ENCODE measurements at regions not wholly inside any gene's neighbourhood (a gene's known extent, or its start where the extent isn't known, plus 50 kb on each side); places are given as distances from the start of the nearest gene placed in this dataset.

- in situ Hi-C loops (cut with MboI; ENCODE audit: low sequenced_read_pairs): no loop called here
These were observed 742.3 kb upstream of the CELF4 start for GRCh38 chr18:38307914-38308313.

- in situ Hi-C loops (cut with MboI; ENCODE audit: low sequenced_read_pairs): no loop called here
These were observed 740.4 kb upstream of the CELF4 start for GRCh38 chr18:38305961-38306360.

DNA sequence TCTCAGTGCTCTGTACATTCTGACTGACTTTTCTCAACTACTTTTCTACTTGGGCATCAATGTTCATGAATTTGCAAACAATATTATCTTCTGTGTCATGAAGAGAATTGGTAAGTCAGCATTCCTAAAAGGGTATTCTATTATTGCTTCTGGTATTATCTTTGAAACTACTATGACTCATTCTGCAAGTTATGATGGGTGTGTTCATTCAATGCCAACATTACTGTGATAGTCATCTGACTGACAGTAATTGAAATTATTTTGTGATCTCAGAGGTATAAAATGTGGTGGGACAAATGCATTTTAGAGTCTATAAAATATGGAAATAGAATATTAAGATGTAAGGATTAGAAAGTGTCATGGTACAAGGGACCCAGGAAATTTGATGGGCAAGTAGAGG, 736.0 kb upstream of the CELF4 start:
- in situ Hi-C loops (cut with MboI; ENCODE audit: low sequenced_read_pairs): no loop called here

DNA sequence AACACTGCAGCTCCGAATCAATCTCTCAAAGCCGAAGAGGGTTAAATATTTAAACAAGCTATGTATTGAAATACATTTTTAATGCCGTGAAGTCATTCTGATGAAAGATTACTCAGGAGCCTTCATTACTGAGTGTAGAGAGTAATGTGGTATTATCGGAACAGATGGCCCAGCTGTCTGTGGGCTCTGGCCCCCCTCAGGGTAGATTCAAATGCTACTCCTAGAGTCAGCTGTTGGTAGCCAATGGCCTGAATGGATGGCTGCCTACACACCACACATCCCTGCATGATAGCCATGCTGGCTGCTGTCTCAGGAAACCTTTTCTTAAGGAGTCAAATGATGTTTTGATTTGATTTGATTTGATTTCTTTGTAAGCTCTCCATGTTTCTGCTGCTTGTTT, 732.3 kb upstream of the CELF4 start:
- in situ Hi-C loops (cut with MboI; ENCODE audit: low sequenced_read_pairs): no loop called here

GRCh38 chr18:38290229-38290628, 724.6 kb upstream of the CELF4 start:
- in situ Hi-C loops (cut with MboI; ENCODE audit: low sequenced_read_pairs): no loop called here

DNA sequence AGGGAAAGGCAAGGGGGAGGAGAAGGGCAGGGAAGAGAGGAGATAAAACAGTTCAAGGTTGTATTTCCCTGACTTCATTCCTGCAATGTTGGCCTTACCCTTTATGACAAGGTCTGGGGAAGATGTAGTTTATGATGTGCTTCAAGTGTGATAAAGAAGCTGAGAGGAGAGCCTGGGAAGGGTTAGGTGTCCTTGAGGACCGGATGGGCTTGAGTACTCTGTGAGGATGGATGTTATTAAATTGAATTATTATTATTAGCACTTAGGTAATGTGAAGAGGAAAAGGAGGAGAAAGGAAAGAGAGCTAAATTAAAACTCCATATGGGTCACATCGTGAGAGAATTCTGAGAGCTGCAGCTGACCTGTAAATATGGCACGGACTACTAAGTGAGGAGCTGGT, 719.4 kb upstream of the CELF4 start:
- in situ Hi-C loops (cut with MboI; ENCODE audit: low sequenced_read_pairs): no loop called here

DNA sequence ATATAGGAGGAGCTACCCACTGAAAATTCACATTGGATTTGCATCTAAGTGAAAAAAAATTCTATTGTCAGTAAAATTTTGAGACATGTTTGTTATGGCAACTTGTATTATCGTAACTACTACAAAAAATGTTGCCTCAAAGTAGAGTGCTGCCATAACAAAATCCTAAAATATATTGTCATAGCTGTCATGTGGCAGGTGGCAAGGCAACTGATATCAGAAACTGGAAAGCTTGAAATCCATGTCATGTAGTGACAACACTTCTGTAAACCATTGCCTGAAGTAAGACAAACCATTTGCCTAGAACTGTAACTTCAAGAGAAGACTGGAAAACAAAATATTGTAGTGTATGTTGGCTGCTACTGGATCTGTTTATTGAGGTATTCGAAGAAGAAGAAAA, 697.5 kb upstream of the CELF4 start:
- in situ Hi-C loops (cut with MboI; ENCODE audit: low sequenced_read_pairs): no loop called here

DNA sequence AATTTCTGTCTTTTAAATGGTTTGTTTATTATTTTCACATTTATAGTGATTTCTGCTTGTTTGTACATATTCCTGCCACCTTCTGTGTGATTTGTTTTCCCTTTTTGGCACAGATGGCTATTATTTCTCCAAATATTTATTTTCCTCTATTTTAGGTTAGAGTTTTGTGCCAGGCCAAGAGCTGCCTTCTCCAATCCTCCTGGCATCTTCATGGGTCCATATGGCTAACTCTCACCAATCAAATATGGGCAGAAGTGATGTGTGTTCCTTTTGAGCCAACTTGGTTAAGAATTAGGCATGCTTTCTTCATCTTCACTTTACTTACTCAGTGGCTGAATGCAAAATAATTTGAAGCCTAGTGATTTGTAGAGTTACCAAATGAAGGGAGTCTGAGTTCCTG, 697.1 kb upstream of the CELF4 start:
- in situ Hi-C loops (cut with MboI; ENCODE audit: low sequenced_read_pairs): no loop called here

- in situ Hi-C loops (cut with MboI; ENCODE audit: low sequenced_read_pairs): no loop called here
These were observed 692.1 kb upstream of the CELF4 start for GRCh38 chr18:38257661-38258060.

- in situ Hi-C loops (cut with MboI; ENCODE audit: low sequenced_read_pairs): no loop called here
These were observed 690.8 kb upstream of the CELF4 start for GRCh38 chr18:38256366-38256765.

DNA sequence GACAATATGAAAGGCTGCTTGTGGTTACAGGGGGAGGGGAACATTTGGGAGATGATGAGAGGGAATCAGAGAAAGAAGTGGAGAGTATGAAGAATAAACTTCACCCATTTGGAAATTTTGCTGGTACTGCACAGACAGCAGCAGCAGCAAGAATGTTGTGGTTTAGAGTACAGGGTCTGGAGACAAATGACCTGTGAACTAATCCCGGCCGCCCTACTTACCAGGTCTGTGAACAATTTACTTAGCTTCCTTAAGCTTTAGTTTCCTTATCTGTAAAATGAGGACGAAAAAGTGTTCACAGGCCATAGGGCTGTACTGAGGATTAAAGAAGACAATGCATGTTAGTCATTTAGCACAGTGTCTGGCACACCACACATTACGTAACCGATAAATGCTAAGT, 685.4 kb upstream of the CELF4 start:
- in situ Hi-C loops (cut with MboI; ENCODE audit: low sequenced_read_pairs): no loop called here

- in situ Hi-C loops (cut with MboI; ENCODE audit: low sequenced_read_pairs): no loop called here
These were observed 678.9 kb upstream of the CELF4 start for GRCh38 chr18:38244480-38244879.

GRCh38 chr18:38243291-38243690, 677.7 kb upstream of the CELF4 start:
- in situ Hi-C loops (cut with MboI; ENCODE audit: low sequenced_read_pairs): no loop called here

GRCh38 chr18:38241736-38242135, 676.1 kb upstream of the CELF4 start:
- in situ Hi-C loops (cut with MboI; ENCODE audit: low sequenced_read_pairs): no loop called here

- in situ Hi-C loops (cut with MboI; ENCODE audit: low sequenced_read_pairs): no loop called here
These were observed 675.6 kb upstream of the CELF4 start for GRCh38 chr18:38241216-38241615.

DNA sequence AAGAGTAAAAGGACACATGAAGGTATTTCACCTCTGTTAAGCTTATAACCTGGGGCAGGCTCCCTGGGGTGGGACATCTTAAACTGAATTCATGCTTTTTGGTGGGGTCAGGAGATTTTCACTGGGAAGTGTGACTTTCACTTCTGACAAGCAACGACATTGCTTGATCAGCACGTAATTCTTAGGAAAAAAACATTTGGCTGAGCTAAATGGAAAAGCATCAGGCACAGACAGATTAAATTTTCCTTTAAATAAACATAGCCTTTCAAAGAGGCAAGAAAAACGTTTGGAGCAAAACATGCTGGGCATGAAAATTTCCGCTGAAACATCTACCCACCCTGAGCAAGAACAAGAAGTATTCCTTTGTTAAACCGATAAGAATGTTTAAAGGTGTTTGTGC, 674.0 kb upstream of the CELF4 start:
- in situ Hi-C loops (cut with MboI; ENCODE audit: low sequenced_read_pairs): no loop called here

DNA sequence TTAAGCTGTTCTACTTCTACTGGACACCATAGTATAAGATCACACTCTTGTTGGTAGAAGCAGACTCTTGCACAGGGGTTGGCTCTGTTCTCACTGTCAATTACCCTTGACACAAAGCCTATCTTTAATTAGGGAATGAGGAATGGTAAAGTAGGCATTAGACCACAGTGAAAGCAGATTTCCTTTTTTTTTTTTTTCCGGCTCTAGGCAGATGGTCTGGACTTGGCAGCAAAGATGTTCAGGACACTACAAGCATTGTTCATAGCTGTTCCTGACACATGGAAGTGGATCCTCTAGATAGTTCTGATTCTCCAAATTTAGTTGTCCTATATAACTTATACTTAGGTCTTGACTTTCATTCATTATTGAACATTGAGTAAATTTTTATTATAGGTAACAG, 672.2 kb upstream of the CELF4 start:
- in situ Hi-C loops (cut with MboI; ENCODE audit: low sequenced_read_pairs): no loop called here

DNA sequence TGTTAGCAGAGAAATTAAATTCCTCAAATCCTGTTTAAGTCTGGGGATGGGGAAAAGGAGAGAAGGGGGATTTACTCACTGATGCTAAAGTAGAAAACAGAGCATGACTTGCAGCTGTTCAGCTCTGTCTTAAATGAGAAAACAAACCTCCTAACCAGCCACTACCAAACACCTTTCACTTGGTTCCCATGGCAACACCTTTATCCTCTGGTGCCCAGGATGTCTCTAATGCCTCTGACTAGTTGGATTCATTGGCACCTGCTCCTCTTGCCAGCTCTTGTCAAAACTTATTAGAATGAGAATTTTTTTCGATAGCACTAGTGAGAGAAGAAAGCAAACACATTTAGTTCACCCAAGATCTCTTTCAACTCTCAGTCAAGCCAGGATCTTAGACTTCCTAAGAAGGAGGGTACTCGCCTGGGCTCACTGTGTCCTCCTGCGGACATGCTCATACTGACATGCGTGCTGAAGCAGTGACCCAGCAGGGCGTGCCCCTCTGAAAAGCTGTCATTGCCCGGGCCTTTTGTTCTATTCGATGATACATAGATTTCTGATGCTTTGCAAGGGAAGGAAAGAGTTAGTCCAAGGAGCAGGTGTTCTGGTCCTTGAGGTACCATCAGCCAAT, 656.0 kb upstream of the CELF4 start:
- in situ Hi-C loops (cut with MboI; ENCODE audit: low sequenced_read_pairs): no loop called here

DNA sequence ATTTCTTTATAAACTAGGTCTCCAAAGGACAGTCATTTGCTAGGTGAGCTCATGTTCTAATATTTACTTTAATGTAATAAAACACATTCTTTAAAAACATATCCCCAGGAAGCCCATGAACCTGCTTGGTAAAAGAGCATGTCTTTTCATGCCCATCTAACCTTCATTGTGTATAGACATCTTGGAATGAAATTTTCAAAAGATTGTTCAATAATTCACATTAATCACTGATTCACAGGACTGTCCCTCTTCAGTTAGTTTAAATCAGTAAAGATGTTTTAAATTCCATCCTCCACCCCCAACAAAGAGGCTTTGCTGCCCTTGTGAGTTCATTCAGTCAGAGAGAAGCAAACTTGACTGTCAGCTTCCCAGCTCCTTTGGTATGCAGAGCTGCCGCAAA, 633.4 kb upstream of the CELF4 start:
- in situ Hi-C loops (cut with MboI; ENCODE audit: low sequenced_read_pairs): no loop called here

DNA sequence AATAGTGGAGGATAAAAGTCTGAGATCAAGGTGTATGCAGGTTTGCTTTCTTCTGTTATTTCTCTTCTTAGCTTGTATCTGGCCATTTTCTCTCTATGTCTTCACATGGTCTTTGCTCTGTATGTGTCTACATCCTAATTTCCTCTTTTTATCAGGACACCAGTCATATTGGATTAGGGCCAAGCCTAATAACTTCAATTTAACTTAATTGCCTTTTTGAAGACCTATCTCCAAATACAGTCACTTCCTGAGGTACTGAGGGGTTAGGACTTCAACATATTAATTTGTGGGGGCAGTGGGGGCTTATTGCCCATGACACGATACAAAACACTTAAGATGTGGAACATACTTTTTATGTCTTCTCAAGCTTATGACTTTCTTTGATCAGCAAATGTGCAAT, 632.9 kb upstream of the CELF4 start:
- in situ Hi-C loops (cut with MboI; ENCODE audit: low sequenced_read_pairs): no loop called here

DNA sequence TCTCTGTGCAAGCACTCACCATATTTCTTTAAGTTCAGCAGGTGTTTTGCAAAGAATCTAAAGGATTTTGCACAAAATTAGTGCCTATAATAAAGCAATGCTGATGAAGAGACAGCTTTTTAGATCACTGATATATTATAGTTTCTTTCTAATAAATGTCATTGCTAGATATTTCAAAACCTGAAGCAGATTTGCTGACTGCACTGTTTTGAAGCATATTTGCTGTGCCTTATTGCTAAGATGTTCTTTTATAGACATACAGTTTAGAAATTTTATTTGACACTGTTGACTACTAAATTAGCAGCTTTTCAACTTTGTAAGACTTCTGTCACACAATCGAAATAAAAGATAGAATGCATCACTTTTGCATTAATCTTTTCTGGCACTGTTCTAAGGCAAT, 620.9 kb upstream of the CELF4 start:
- in situ Hi-C loops (cut with MboI; ENCODE audit: low sequenced_read_pairs): no loop called here

GRCh38 chr18:38174594-38174993, 609.0 kb upstream of the CELF4 start:
- in situ Hi-C loops (cut with MboI; ENCODE audit: low sequenced_read_pairs): no loop called here

GRCh38 chr18:38174173-38174572, 608.6 kb upstream of the CELF4 start:
- in situ Hi-C loops (cut with MboI; ENCODE audit: low sequenced_read_pairs): no loop called here

GRCh38 chr18:38170845-38171244, 605.2 kb upstream of the CELF4 start:
- in situ Hi-C loops (cut with MboI; ENCODE audit: low sequenced_read_pairs): no loop called here

Data from HL-60/S4 treated with retinoic acid at 250 ng/mL for 4 days and 3 days (cell line).